Lung microvascular endothelial cell (primary cell): ENCODE measurements at regions not wholly inside any gene's neighbourhood (a gene's known extent, or its start where the extent isn't known, plus 50 kb on each side); places are given as distances from the start of the nearest gene placed in this dataset.
A peak's percentile ranks its signal among the peaks of the same experiment; 100 is the strongest.
"Not testable (repeated sequence)": the region's sequence is repeated elsewhere in the genome, so short reads cannot be mapped to it uniquely, and the experiment has no call there.

Source experiments
- DNase-seq, 2 donors: peaks; one replicate each; pipeline versions ENCODE4 v3.0.0 to v3.0.0-alpha.2; 2010; ENCODE audit warnings: low read depth in 2 of 2

DNA sequence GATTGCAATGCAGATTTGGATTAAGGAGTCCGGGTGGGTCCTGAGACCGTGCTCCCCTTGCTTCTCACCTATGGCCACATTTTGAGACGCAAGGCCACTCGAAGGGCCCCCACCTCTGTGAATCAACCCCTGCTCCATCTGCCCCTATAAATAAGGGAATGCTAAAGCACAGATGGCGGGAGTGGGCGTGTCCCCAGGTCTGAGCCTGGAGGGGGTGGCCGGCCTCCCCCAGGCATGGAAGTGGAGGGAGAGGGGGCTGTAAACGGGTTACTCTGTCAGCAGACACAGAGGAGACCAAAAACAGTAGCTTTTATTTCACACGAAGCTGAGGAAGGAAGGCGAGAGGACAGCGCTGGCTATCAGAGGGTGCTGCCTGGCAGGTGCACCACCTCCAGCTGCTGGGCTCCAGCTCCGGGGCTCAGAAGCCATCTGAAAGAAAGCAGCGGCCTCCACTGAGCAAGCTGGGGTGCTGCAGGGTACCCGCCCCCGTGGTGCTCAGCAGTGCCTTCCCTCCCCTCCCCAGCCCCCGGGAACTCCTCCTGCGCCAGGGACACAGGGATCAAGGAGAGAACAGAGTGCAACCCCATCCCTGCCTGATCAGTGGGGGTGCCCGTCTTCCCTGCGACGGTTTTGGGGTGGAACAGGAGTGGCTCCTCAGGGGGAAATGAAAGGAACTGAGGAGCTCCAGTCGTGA lies 56.7 kb upstream of the RAB6C start:
- DNase-seq, result no peak

DNA sequence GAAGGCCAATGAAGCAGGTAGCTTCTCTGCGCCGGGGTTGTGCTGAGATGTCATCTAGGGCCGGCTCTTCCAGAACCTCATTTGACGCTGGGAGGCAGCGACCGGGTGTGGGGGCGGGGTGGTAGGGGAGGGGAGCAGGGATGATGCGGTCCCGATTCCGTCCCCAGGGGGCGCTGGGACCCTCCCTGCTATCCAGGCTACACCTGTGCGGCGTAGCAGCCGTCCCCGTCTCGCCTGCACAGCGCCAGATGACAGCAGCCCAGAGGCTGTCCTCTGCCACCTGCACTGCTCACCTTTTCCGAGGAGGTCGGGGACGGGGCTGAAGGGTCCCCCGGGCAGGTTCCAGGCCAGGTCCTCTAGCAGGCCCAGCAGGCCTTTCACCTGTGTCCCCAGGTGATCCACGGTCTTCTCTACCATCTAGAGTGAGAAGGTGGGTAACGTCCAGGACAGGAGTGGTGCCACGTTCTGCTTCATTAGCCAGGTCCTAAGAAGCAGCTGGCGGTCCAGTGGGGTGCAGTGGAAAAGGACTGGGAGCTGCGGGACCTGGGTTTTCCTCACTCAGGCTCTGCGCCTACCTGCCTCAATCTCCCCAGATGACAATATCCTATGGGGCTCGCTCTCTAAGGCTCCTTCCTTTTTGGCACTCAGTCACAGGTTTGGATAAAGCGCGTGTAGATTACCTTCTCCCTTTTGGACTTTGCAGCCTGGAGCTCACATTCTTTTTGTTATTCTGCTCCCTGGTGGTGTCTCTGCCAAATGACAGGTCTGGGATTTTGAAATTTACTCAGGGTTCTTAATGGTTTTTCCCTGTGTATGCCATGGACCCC lies 56.0 kb upstream of the RAB6C start:
- peak; percentile 44 to 54 for DNase-seq

DNA sequence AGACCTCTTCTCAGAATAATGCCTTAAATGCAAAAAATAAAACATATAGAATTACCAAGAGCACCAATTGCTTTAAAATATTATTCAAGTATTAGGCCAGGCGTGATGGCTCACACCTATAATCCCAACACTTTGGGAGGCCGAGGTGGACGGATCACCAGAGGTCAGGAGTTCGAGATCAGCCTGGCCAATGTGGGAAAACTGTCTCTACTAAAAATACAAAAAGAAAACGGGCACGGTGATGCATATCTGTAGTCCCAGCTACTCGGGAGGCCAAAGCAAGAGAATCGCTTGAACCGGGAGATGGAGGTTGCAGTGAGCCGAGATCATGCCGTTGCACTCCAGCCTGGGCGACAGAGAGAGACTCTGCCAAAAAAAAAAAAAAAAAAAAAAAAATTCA lies 55.4 kb upstream of the RAB6C start:
- not testable (repeated sequence) for DNase-seq

DNA sequence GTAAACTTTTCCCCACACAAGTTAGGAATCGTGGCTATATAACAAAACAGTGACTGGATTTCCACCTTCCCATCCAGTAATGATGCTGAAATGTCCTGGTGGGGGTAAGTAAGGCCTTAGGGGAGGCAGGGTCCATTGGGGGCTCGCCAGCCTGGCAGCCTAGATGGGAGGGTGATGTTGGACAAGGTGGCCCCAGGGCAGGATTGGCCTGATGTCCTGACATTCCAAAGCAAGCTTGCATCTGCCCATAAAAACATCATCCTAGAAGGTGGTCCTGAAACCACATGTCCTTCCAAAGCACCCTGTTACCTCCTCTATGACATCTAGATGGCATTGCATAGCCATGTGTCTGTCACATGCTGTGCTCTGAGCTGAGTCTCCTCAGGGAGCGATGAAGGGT lies 54.1 kb upstream of the RAB6C start:
- DNase-seq, result no peak

DNA sequence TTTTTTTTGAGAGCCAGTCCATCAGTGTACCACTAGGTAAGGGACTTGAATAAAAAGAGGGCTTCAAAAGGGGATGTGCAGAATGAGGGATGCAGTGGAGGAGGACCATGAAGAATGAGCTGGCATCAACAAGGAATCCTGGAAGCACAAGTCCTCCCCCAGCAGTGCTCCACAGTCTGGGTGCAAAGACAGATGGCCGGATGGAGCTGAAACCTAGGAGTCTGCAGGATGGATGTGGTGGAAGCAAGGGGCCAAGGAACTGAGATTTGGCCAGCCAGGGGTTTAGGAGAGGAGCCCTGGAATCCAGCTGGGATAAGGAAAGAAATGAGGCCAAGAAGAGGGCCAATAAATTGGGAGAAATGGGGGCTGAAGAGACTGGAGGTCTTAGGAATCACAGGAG lies 51.8 kb upstream of the RAB6C start:
- no peak for DNase-seq

DNA sequence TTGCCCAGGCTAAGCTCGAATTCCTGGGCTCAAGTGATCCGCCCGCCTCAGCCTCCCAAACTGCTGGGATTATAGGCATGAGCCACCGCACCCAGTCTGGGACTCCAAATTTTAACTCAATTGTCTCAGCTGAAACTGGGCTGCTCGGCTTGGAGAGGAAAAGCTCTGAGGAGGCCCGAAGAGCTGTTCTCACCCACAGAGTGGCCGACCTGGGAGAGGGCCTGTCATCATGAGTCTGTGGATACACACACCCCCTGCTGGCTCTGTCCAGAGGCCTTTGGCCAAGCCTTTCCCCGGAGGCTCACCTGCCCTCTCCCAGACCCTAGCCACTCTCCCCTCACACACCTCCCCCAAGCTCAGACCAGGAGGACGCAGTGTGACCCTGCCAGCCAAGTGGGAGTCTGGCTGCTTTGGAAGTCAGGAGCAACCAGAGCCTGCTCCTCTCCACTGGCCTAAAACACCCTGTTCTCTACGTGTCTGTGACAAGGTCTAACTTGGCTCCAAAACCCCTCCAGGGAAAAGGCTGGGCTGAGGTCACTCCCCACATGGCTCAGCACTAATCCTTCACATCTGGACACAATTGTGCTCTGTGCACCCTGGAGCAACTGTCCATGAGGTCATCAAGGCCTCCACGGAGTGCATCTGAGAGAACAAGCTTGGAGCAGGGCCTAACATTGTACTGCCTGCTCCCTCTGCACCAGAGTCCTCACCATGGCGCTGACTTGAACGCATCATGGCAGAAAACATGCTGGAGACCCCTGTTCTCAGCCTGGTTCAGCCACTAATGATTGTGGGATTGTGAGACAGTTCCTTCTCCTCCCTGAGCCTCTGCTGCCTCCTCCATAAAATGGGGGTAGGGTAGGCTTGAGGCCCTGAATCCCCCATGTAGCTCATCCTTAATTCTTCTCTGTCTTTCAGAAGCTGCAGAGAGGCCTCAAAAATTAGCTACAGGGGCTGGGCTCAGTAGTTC lies 49.9 kb upstream of the RAB6C start:
- DNase-seq, result no peak
